GM11168 (cell line): ENCODE measurements at regions not wholly inside any gene's neighbourhood (a gene's known extent, or its start where the extent isn't known, plus 50 kb on each side); places are given as distances from the start of the nearest gene placed in this dataset.
"Not testable (repeated sequence)": the region's sequence is repeated elsewhere in the genome, so short reads cannot be mapped to it uniquely, and the experiment has no call there.

Experiments used
- in situ Hi-C: fragments of 300-500 bp; cut with MboI; formaldehyde crosslinking; loops from one replicate; pipeline ENCODE4 v1.12.0; 2022; ENCODE audit warnings: low sequenced_read_pairs; ENCODE audit not compliant: unreplicated experiment

DNA sequence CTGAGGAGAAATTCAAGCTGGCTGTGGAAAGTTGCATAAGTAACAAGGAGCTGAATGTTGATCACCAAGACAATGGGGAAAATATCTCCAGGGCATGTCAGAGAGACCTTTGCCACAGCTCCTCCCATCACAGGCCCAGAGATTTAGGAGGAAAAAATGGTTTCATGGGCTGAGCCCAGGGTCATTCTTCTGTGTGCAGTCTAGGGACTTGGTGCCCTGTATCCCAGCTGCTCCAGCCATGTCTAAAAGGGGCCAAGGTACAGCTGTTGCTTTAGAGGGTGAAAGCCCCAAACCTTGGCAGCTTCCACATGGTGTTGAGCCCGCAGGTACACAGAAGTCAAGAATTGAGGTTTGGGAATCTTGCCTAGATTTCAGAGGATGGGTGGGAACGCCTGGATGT is 439.8 kb upstream of the HNRNPA3 start:
- in situ Hi-C loops: no loop called here

DNA sequence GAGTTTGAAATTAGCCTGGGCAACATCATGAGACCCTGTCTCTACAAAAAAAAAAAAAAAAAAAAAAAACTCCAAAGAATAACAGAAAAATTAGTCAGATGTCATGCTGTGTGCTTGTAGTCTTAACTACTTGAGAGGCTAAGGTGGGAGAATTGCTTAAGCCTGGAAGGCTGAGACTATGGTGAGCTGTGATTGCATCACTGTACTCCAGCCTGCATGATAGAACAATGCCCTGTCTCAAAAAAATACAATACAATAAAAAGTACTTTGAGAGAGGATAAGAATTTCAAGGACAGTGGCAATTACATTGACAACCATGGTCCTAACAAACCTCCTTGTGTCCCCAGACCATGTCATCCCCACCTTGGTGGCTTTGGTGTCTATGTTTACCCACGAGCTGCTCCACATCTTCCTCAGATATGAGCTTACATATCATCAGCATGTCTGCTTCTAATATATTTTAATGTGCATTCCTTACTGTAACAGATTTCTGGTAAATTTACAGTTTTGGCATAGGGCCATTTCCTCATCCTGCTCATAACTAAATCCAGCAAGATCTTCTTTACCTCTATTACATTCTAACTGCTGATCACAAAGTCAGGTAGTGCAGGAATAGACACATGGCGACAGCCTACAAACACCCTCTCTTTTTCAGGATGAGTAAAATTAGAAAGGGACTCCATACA is 437.7 kb upstream of the HNRNPA3 start:
- in situ Hi-C loops: no loop called here

DNA sequence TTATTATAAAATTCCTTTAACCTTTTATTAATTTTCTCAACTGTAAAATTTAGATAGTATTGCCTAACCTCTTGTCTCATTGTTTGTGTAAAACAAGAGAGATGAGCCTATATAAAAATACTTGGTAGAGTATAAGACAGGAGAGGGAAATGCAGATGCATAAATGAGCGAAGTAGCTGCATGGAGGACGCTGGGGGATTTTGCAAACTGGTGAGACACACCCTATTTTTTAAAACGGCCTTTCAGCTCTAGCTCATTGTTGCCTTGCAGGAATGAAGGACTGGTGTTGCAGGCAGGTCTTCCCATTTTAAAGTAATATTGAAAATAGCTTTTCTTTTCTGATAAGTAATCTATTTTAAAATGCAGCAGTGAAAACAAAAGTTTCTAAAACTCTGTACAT is 435.3 kb upstream of the HNRNPA3 start:
- in situ Hi-C loops: no loop called here

DNA sequence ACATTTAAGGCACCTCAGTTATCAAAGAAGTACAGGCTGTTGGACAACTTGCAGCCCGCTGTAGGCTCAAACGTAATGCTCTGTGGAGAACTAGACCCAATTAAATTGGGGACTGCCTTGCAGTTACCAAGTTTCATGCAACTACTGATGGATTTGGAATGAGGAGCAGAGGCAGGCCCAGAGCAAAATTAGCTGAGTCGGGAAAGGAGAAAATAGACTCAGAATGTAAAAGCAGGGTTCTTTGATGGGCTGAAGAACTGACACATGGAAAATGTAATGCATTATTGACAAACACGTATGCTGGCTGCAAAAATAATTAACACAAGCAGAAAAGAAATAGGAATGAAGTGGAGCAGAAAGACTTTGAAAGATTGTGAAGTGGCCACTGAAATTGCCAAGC is 432.7 kb upstream of the HNRNPA3 start:
- in situ Hi-C loops: no loop called here

DNA sequence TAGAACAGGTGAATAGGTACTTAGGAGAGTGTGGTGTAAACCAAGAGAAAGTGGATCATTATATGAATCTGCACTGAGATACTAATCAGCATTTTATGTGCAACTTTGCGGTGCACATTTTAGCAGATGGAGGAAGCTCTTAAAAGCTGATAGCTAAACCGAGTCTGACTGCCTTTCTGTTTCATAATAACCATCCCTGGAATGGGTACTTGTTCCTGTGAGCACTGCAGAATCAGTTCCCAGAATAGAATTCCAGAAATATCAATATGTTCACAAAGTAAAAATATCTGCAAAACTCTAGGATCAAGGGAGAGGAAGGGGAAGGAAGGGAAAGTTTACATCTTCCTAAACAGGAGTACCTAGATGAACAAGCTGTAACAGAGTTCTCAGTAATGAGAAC is 432.2 kb upstream of the HNRNPA3 start:
- in situ Hi-C loops: no loop called here

DNA sequence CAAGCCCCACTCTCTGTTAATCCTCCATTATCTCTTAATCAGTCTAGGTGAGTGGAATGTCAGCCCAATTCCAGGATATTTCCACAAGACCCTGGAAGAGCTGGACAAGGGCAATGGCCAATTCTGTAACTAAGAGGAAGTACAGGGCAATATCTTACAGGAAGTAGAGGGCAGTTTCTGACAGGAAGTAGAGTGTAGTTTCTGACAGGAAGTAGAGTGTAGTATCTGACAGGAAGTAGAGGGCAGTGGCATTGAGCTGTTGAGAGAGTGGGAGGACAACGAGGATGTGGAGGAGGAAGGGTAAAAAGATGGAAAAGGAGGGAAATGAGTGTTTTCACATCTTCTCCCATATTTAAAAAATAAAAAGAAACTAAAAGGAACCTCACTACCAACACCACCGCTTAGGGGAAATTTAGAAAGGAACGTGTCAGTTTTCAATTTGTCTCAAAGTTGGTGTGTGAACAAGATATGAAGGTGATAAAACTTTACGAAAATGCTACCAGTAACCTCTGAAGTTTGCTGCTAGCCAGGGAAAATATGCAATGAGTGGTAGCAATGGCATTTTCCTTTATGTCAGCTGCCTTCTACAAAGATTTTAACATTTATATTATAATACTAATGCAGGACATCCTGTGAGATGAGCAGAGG is 430.9 kb upstream of the HNRNPA3 start:
- in situ Hi-C loops: no loop called here

DNA sequence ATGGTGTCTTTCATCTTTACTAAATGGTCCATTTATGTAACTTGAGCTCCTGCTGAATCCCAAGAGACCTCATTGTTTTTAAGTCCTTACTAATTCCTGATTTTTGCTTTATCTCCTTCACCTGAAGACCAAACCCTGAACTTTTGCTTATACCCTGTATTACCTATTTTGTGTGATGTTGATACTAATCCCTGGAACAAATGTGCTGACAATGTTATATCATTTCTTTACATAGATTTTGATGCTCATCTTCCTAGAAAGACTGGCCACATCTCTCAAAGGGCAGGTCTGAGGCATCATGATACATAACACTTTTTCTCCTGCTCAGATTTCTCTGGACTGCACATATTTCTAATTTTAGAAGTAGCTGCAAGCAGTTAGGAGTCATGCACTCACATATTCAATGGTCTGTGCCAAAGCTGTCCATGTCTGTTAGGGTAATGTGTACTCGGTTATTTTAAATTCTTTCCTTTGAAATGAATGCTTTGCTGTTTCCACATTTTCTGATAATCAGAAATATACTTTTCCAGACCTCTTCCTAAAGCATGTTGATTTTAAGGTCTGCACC is 427.9 kb upstream of the HNRNPA3 start:
- in situ Hi-C loops: no loop called here

DNA sequence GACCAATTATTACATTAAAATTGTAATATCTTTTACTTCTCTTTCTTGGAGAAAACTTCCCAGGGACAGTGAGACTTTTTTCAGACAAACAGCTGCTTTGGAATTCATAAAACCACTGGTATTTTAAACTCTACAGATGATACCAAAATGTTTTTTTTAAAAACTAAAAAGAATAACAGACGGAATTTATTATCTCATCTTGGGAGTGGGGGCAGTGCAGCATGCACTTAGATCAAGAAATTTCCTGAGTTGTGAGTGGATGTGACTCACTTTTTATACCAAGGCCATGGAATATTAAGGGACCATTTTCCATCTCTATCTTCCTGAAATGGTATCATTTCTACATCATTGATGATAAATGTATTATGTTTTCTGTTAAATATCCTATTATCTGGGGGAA is 422.8 kb upstream of the HNRNPA3 start:
- in situ Hi-C loops: no loop called here

DNA sequence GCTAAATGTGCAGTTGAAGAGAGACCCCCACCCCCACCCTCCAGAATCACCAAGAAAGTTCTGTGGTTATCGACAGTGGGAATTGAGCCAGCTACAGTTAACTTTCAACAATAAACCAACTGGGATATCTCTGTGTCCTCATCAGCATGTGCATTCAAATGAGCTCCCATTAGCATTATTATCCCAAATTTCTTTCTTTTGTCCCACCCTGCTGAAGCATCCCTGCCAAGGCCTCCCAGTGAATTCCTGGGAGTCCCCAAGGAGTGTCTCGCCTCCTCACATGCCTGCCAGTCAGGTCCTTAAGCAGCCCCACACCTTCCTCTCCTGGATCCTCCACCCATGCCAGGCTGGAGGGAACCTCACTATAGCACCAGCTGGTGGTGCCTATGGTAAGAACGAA is 422.1 kb upstream of the HNRNPA3 start:
- in situ Hi-C loops: no loop called here

DNA sequence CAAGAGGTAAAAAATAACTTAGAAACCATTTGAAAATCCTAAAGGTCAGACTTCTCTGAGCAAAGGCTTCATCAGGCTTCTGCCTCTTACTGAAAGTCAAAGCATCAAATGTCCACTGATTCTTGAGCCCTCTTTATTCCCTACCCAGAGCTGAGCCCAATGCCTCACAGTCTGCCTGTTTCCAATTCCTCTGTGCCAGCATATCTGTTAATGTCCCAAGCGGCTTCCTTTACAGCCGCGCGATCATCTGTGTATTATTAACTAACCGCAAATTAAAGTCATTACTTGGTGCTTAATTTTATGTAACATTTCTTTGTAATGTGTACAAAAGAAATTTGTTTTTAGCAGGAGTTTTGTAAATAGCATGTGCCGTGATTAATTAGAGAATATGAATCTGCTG is 418.8 kb upstream of the HNRNPA3 start:
- in situ Hi-C loops: no loop called here

DNA sequence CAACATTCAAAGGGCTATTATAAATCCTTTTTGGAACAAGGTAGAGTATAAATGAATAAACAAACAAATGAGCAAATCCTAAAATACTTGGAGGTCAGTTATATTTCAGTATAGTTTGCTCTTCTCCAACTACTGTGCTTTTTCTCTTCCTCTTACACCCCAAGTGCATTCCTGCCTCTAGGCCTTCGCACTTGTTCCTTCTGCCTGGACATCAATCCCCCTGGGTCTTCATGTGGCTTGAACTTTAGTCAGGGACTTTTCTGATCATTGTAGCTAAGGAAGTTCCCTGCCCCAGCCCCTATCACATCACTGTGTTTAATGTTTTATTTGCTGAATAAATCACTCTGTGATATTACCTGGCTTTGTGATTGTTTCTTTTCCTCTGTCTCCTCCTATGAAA is 418.2 kb upstream of the HNRNPA3 start:
- in situ Hi-C loops: no loop called here

DNA sequence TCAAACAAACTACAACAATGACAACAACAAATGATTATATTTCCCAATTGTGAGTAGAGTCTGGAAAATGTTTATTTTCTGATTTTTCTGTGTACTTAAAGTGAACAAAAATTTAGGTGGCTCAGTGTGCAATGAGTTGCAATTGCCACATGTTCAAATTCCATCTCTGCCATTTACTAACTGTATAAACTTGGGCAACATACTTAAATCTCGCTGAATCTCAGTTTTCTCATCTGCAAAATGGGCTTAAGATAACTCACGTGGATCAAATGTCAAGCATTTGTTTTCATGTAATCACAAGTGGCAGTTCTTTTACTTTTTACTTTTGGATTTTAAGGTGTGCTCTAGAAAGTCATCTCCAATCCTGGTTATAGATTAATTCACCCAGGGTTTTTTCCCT is 416.8 kb upstream of the HNRNPA3 start:
- in situ Hi-C loops: no loop called here

DNA sequence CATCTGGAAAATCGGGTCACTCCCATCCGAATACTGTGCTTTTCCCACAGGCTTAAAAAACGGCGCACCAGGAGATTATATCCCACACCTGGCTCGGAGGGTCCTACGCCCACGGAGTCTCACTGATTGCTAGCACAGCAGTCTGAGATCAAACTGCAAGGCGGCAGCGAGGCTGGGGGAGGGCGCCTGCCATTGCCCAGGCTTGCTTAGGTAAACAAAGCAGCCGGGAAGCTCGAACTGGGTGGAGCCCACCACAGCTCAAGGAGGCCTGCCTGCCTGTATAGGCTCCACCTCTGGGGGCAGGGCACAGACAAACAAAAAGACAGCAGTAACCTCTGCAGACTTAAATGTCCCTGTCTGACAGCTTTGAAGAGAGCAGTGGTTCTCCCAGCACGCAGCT is 415.9 kb upstream of the HNRNPA3 start:
- in situ Hi-C loops: not testable (repeated sequence)

DNA sequence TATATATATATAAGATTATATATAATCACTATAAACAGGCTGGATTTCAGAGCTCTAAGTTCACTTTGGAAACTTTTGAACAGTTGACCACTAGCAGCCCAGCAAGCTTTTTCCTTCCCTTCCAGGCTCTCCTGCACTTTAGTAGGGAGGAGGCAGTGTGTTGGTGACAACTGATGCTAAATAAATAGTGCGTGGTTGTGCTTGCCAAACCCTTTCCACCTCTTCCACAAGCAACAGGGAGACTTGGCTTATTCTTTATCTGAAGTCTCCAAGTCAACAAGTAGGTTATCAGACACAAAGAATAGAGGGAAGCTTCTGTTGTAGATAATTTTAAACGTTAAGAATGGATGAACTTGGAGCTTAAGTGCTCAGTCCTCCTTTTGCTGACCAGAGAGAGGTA is 408.2 kb upstream of the HNRNPA3 start:
- in situ Hi-C loops: loop anchor here (25.0 kb wide), 1 partner anchor 667 kb away; the partner anchor contains the start of gene HOXD8

DNA sequence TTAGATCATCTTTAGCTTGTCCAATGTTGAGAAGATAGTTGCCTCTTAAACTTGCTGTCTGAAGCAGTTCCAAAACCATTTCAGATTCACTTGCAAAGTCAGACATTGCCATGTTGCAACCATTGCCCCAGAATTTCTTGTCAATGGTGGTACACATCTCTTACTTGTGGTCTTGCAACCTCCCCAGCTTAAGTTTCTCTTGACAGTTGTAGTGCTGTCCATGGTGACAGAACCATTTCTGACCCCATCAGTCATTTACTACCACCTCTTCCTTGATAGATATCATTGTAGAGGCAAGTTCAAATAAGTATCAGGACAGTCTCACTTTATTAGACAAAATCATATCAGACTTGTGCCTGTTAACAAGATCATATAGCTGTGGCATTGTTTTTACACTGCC is 407.2 kb upstream of the HNRNPA3 start:
- in situ Hi-C loops: loop anchor here (25.0 kb wide), 1 partner anchor 668 kb away; the partner anchor contains the start of gene HOXD8

DNA sequence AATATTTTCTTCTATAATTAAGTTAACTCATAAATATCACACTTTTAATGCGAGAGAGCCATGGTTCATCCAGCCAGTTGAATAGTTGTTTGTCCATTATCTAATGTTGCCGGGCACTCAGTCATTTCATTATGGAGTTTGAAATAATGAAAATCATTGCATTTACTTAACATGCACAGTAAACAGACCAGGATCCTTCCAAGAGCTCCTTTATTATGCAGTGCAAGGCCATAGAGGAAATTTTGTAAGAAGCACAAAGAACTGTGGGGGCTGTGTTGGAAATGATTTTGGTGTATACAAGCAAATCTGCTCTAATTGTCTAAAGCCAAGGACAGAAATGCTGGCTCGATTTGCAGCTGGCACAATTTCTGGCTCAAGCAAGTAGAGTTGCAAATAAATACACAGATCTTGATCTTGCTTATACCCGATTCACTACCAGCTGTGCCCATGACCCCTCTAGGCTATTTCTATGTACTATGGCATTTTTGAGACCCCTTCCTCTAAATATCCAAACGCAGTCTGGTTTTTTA is 400.3 kb upstream of the HNRNPA3 start:
- in situ Hi-C loops: loop anchor here (25.0 kb wide), 1 partner anchor 675 kb away; the partner anchor contains the start of gene HOXD8

DNA sequence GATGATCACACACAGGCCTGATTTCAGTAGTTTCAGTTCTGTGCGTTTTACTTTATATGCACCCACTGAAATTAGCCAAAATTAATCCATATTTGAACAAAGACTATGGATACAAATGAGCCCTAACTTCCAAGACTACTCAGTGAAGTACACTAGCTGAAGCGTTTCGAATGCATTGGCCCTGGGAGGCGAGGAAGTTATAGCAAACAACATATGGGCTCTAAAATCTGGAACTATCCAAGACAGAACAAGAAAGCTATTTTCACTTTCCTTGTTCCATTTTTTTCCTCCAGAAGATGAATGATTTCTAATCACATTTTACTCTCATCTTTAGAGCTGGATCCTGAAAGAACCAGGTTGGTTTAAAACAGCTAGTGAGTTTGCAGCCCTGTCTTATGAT is 399.4 kb upstream of the HNRNPA3 start:
- in situ Hi-C loops: loop anchor here (25.0 kb wide), 1 partner anchor 676 kb away; the partner anchor contains the start of gene HOXD8

DNA sequence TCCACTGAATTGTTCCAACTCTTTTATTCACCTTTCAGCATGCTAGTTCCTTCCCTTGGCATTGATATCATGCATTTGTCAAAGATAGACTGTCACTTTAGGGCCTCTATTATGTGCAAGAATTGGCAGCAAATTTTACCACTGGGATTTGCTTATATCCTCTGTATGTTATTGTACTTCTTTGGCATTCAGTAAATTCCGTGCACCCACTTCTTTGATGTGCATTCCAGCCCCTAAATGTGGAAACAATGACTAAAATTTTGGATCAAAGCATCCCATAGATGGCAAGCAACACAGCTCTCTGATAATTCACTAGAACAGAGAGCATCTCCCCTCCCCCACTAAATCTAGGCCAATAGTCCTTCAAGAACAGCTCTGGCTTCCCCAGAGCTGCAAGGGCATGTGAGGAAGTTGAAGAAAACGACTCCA is 399.0 kb upstream of the HNRNPA3 start:
- in situ Hi-C loops: loop anchor here (25.0 kb wide), 1 partner anchor 676 kb away; the partner anchor contains the start of gene HOXD8

DNA sequence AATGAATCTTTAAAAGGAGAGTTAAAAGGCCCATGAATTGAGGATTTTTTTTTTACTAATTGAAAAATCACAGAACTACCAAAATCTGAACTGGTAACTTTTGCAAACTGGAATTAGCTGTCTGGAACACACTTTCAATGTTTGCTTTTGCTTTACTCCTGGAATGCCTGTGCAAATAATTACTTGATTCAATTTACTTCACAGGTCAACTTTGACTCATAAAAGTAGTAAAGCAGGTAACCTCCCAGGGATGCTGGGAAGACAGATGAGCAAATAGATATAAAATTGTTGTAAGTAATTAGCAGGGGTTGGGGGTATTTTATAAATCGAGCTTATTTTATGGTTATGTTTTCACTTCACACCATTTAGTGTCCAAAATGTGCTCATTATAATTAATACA is 398.3 kb upstream of the HNRNPA3 start:
- in situ Hi-C loops: loop anchor here (25.0 kb wide), 1 partner anchor 677 kb away; the partner anchor contains the start of gene HOXD8

DNA sequence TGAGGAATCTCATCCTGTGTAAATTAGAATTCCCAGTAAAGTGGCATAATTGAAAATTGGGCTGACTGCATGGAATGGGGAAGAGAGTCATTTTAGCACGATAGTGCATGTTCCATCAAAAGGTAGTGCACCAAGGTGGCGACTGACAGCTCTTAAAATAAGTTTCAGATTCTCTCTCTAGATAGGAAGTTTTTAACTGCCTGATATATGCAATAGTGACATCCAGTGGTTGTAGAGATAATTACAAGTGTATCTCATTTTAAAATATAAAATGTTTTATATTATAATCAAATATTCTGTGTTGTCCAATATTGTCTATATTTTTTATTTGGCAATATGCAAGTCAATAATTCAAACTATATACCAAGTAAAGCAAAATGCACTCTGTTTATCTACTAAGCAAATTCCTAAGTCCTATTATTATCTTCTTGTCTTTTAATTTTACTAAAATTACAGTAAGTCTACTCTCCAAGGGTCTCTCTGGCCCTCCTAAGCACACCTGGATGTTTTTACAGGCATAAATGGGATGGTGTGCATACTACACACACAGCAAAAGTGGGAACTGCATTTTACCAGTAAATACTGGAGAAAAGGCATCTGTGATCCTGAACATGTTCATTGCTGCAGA is 397.7 kb upstream of the HNRNPA3 start:
- in situ Hi-C loops: loop anchor here (25.0 kb wide), 1 partner anchor 678 kb away; the partner anchor contains the start of gene HOXD8
